ENCODE measurements at regions not wholly inside any gene's neighbourhood (a gene's known extent, or its start where the extent isn't known, plus 50 kb on each side); places are given as distances from the start of the nearest gene placed in this dataset.
"Not testable (repeated sequence)": the region's sequence is repeated elsewhere in the genome, so short reads cannot be mapped to it uniquely, and the experiment has no call there.

- TF ChIP-seq ZNF532 (CRISPR knock-in tag; IDR thresholded peaks at IDR 0.05; ENCODE audit: borderline replicate concordance) (no peak), CREB1 (CRISPR knock-in tag; IDR thresholded peaks at IDR 0.05) (no peak)
These were observed 334.6 kb upstream of the KLHL29 start (continued) for GRCh38 chr2:23050388-23050787.

- Mint-ChIP-seq H3K27me3 (ENCODE audit: low read depth) (no peaks in the 10 kb centered on the region; the same call in 1 of the 2 replicates), H3K4me1 (no peaks in the 10 kb centered on the region), H3K36me3 (no peaks in the 10 kb centered on the region), H3K27ac (no peak overlapping the region), H3K9me3 (peaks cover 10% of the 10 kb centered on the region), H3K4me3 (no peak overlapping the region)
- DNase-seq (ENCODE audit: low spot score) (no peak), ATAC-seq (no peak)
- ChIA-PET CTCF (interaction anchor here (1.5 kb wide), 1 partner anchor 149 kb away, joined by 4 read pairs; no protein-coding TSS in a partner anchor), POLR2A (no interaction called here)
- no peak for TF ChIP-seq ZNF512 (CRISPR knock-in tag; IDR thresholded peaks at IDR 0.05; ENCODE audit: borderline replicate concordance)
- TF ChIP-seq KAT7 (CRISPR knock-in tag; IDR thresholded peaks at IDR 0.05; ENCODE audit: borderline replicate concordance) = no peak
- TF ChIP-seq PRRX2 (CRISPR knock-in tag; IDR thresholded peaks at IDR 0.05) = no peak
- TF ChIP-seq OVOL2 (CRISPR knock-in tag; IDR thresholded peaks at IDR 0.05; ENCODE audit: borderline replicate concordance) = no peak
- no peak for TF ChIP-seq ESRRA (CRISPR knock-in tag; IDR thresholded peaks at IDR 0.05; ENCODE audit: borderline replicate concordance)
- no peak for TF ChIP-seq GTF2I (CRISPR knock-in tag; conservative IDR thresholded peaks at IDR 0.05)
- no peak for TF ChIP-seq IRF2 (CRISPR knock-in tag; IDR thresholded peaks at IDR 0.05; ENCODE audit: borderline replicate concordance, low read depth)
These were observed 331.4 kb upstream of the KLHL29 start for GRCh38 chr2:23053601-23054000.

- H3K9me3 Mint-ChIP-seq = no peaks in the 10 kb centered on the region
- POLR2A ChIA-PET = no interaction called here
- ATAC-seq = no peak
- DNase-seq (ENCODE audit: low spot score) = no peak
- H3K27me3 Mint-ChIP-seq (ENCODE audit: low read depth) = peaks cover 2% of the 10 kb centered on the region; the same call in 1 of the 2 replicates
- TF ChIP-seq ZNF317 (CRISPR knock-in tag; IDR thresholded peaks at IDR 0.05; ENCODE audit: borderline replicate concordance, low read depth) (no peak), ZNF423 (CRISPR knock-in tag; IDR thresholded peaks at IDR 0.05) (no peak), SP1 (CRISPR knock-in tag; conservative IDR thresholded peaks at IDR 0.05) (no peak), SMAD4 (CRISPR knock-in tag; IDR thresholded peaks at IDR 0.05) (no peak), ZNF671 (CRISPR knock-in tag; IDR thresholded peaks at IDR 0.05) (no peak), GABPB1 (CRISPR knock-in tag; IDR thresholded peaks at IDR 0.05) (no peak), HMGXB4 (CRISPR knock-in tag; IDR thresholded peaks at IDR 0.05) (no peak), FOXP1 (CRISPR knock-in tag; IDR thresholded peaks at IDR 0.05; ENCODE audit: borderline replicate concordance) (no peak)
- H3K4me1 Mint-ChIP-seq = no peaks in the 10 kb centered on the region
- H3K4me3 Mint-ChIP-seq = no peak overlapping the region
- CTCF ChIA-PET = no interaction called here
- H3K36me3 Mint-ChIP-seq = no peaks in the 10 kb centered on the region
- no peak overlapping the region for H3K27ac Mint-ChIP-seq
These were observed 329.7 kb upstream of the KLHL29 start for GRCh38 chr2:23055251-23055650.

- ATAC-seq; H3K27me3 Mint-ChIP-seq (ENCODE audit: low read depth); DNase-seq (ENCODE audit: low spot score); H3K4me1 Mint-ChIP-seq; H3K4me3 Mint-ChIP-seq; H3K27ac Mint-ChIP-seq; H3K9me3 Mint-ChIP-seq; H3K36me3 Mint-ChIP-seq; CTCF ChIA-PET: not testable (repeated sequence)
- POLR2A ChIA-PET = interaction anchor here (0.6 kb wide), 1 partner anchor 450 kb away, joined by 3 read pairs; no protein-coding TSS in a partner anchor
These were observed 328.1 kb upstream of the KLHL29 start for GRCh38 chr2:23056846-23057245.

Data from WTC11 (cell line).